Smooth muscle cell (in vitro differentiated cells): ENCODE measurements at regions not wholly inside any gene's neighbourhood (a gene's known extent, or its start where the extent isn't known, plus 50 kb on each side); places are given as distances from the start of the nearest gene placed in this dataset.

Experiments
- DNase-seq: peaks from one replicate; lab custom pipeline; 2025; ENCODE audit not compliant: unreplicated experiment; lab: John Stamatoyannopoulos, UW
- H2AFZ ChIP-seq: fragments of 200-600 bp; sonication (generic); 2 replicates; pipeline ENCODE4 v1.6.0; 2016; ENCODE audit warnings: antibody characterized with exemption, low read depth, mild to moderate bottlenecking
- H3F3A ChIP-seq: fragments of 200-600 bp; sonication (generic); 2 replicates; pipeline ENCODE4 v1.6.0; 2017; ENCODE audit warnings: antibody characterized with exemption, low read depth
- H3K27ac ChIP-seq: fragments of 200-600 bp; sonication (generic); 2 replicates; pipeline ENCODE4 v1.5.1; 2016; ENCODE audit warnings: low read depth, mild to moderate bottlenecking
- H3K27me3 ChIP-seq: fragments of 200-600 bp; sonication (generic); 2 replicates; pipeline ENCODE4 v1.6.1; 2016; ENCODE audit warnings: low read depth, mild to moderate bottlenecking
- H3K36me3 ChIP-seq: fragments of 200-600 bp; sonication (generic); 2 replicates; pipeline ENCODE4 v1.5.1; 2016; ENCODE audit warnings: low read depth
- H3K4me1 ChIP-seq: fragments of 200-600 bp; sonication (generic); 2 replicates; pipeline ENCODE4 v1.5.1; 2016; ENCODE audit warnings: low read depth
- H3K4me2 ChIP-seq: fragments of 200-600 bp; sonication (generic); 2 replicates; pipeline ENCODE4 v1.6.0; 2016; ENCODE audit warnings: mild to moderate bottlenecking
- H3K4me3 ChIP-seq: fragments of 200-600 bp; sonication (generic); 2 replicates; pipeline ENCODE4 v1.5.1; 2016; ENCODE audit warnings: mild to moderate bottlenecking
- H3K79me2 ChIP-seq: fragments of 200-600 bp; sonication (generic); 2 replicates; pipeline ENCODE4 v1.6.0; 2016; ENCODE audit warnings: low read depth, mild to moderate bottlenecking
- H3K9ac ChIP-seq: fragments of 200-600 bp; sonication (generic); 2 replicates; pipeline ENCODE4 v1.6.0; 2016; ENCODE audit warnings: low read depth
- H3K9me3 ChIP-seq: fragments of 200-600 bp; sonication (generic); replicated peaks from 2 replicates; pipeline ENCODE4 v1.5.1; 2016; ENCODE audit warnings: low read depth
- H4K20me1 ChIP-seq: fragments of 200-600 bp; sonication (generic); 2 replicates; pipeline ENCODE4 v1.6.0; 2016; ENCODE audit warnings: low read depth
- WGBS: methylation state at CpG from one replicate; pipeline ENCODE4 v1.1.7; 2016; ENCODE audit warnings: low lambda C conversion rate; 5-methylcytosine and 5-hydroxymethylcytosine counted together
- TF ChIP-seq, protein P1 (sequence below): fragments of 200-600 bp; sonication (generic); IDR thresholded peaks from 2 replicates; pipeline ENCODE4 v1.5.1; 2017; ENCODE audit warnings: borderline replicate concordance, mild to moderate bottlenecking, antibody characterized with exemption; ENCODE audit not compliant: insufficient read depth, poor library complexity, severe bottlenecking

DNA sequence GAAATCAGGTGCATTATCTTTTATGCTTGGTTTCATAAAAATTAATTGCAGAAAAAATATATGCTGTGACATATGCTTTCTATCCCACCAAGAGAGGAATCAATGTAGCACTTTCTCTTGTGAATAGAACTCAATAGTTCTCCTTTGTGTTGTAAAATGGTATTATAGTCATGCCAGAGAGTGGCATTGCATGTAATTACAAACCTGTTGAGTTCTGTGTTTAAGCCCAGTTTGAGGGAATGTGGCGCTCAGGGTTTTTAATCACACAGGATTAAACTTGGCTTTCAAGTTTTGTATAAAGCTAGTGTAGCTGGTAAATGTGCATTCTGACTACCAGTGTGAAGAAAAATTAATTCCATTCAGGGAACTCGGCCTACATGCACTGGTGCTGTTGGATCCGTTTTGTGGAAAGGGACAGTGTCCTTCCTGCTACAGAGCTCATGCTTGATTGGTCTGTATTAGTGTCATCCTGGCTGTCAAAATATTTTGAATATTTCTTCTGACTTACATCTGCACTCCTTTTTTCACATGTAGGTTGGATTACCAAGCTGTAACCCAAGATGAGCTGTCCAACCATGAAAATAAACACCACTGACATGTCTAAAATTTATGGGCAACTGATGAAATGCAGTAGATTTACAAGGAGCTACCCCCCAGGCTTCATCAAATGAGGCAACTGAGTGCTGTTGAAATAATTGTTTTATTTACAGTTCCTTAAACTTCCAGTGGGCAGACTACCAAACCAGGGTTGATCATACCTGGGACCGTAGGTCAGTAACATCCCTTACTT, 80.3 kb downstream of the SLC4A3 start:
- TF ChIP-seq, protein P1, sequence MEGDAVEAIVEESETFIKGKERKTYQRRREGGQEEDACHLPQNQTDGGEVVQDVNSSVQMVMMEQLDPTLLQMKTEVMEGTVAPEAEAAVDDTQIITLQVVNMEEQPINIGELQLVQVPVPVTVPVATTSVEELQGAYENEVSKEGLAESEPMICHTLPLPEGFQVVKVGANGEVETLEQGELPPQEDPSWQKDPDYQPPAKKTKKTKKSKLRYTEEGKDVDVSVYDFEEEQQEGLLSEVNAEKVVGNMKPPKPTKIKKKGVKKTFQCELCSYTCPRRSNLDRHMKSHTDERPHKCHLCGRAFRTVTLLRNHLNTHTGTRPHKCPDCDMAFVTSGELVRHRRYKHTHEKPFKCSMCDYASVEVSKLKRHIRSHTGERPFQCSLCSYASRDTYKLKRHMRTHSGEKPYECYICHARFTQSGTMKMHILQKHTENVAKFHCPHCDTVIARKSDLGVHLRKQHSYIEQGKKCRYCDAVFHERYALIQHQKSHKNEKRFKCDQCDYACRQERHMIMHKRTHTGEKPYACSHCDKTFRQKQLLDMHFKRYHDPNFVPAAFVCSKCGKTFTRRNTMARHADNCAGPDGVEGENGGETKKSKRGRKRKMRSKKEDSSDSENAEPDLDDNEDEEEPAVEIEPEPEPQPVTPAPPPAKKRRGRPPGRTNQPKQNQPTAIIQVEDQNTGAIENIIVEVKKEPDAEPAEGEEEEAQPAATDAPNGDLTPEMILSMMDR: no peak
- DNase-seq: no peak

DNA sequence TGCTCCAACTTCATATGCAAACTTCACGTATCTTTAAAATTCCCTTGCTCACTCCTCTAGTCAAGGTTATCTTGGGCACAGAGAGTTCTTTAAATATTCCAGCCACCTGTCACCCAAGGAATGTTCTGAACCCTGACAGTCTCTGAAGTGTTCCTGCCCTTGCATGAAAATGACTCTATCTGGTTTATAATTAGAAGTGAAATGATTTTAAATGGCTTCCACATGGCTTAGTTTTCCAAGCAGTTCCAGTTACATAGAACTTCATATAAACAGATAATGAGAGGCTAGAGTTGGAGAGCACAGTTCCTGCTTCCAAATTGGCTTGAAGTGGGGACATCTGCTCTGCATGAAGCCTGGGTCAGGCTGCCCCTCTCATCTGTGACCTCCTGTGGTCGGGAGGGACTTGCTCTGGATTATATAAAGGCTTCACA, 81.9 kb downstream of the SLC4A3 start:
- Histone ChIP-seq H3F3A (no peaks in the 10 kb centered on the region), H3K9ac (no peak overlapping the region), H3K4me1 (no peaks in the 10 kb centered on the region), H3K27ac (no peak overlapping the region), H3K4me2 (no peak overlapping the region), H3K9me3 (no peaks in the 10 kb centered on the region), H3K4me3 (no peak overlapping the region), H3K79me2 (no peaks in the 10 kb centered on the region), H4K20me1 (no peaks in the 10 kb centered on the region), H3K27me3 (no peaks in the 10 kb centered on the region), H2AFZ (no peak overlapping the region), H3K36me3 (no peaks in the 10 kb centered on the region)
- WGBS: 83% methylated on average over 2 of the region's 2 CpGs
- DNase-seq: no peak
- TF ChIP-seq, protein P1: no peak

More for the DNA sequence above, 80.3 kb downstream of the SLC4A3 start:
- no peaks in the 10 kb centered on the region for H3K79me2 ChIP-seq
- WGBS: 81% methylated on average over 4 of the region's 4 CpGs
- peaks cover 7% of the 10 kb centered on the region for H3K4me1 ChIP-seq
- no peak overlapping the region for H3K4me2 ChIP-seq
- H3K4me3 ChIP-seq: no peak overlapping the region
- no peaks in the 10 kb centered on the region for H3K27me3 ChIP-seq
- no peak overlapping the region for H3K9ac ChIP-seq
- H3K27ac ChIP-seq: no peak overlapping the region
- no peaks in the 10 kb centered on the region for H3K36me3 ChIP-seq
- no peaks in the 10 kb centered on the region for H3F3A ChIP-seq
- no peak overlapping the region for H2AFZ ChIP-seq
- no peaks in the 10 kb centered on the region for H3K9me3 ChIP-seq
- no peaks in the 10 kb centered on the region for H4K20me1 ChIP-seq

DNA sequence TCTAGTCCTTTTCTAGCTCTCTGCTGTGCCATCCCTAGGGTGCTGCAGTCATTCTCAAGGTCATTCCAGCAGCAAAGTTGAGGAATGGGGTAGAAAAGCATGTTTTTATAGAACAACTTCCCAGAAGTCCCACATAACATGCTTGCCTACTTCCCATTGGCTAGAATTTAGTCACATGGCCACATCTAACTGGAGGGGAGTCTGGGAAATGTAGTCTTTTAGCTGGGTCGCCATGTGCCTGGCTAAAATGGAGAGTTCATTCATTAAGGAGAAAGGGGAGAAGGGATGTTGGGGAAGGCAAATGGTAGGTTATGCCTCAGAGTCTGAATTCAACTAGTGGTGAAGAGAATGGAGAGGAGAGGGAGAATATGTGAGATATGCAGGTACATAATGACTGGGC, 85.7 kb downstream of the SLC4A3 start:
- Histone ChIP-seq H3K36me3 (no peaks in the 10 kb centered on the region), H3K27ac (no peak overlapping the region), H3K4me2 (no peak overlapping the region), H4K20me1 (no peaks in the 10 kb centered on the region), H3K27me3 (peaks cover 6% of the 10 kb centered on the region), H3K79me2 (no peaks in the 10 kb centered on the region), H3K4me3 (no peak overlapping the region), H3F3A (no peaks in the 10 kb centered on the region), H2AFZ (no peak overlapping the region), H3K4me1 (no peaks in the 10 kb centered on the region), H3K9me3 (no peaks in the 10 kb centered on the region), H3K9ac (no peak overlapping the region)
- 76% methylated on average over 1 of the region's 1 CpG for WGBS
- DNase-seq: no peak
- TF ChIP-seq, protein P1: no peak
